ENCODE measurements at regions not wholly inside any gene's neighbourhood (a gene's known extent, or its start where the extent isn't known, plus 50 kb on each side); places are given as distances from the start of the nearest gene placed in this dataset.

GRCh38 chr7:112908086-112908485 lies 117.9 kb upstream of the TMEM168 start:
- Histone ChIP-seq H3K79me2 (ENCODE audit: insufficient read depth, low read length) (no peaks in the 10 kb centered on the region), H3K27me3 (ENCODE audit: insufficient read depth, low read length) (no peaks in the 10 kb centered on the region), H3K9ac (ENCODE audit: low read length) (no peak overlapping the region), H3K9me3 (ENCODE audit: low read length) (peaks cover 26% of the 10 kb centered on the region), H3K9me2 (ENCODE audit: low read depth, low read length) (no peaks in the 10 kb centered on the region), H3K4me1 (ENCODE audit: insufficient read depth, low read length, severe bottlenecking) (no peaks in the 10 kb centered on the region), H2AFZ (ENCODE audit: low read length) (no peak overlapping the region), H3K4me2 (ENCODE audit: low read length) (no peak overlapping the region), H3K4me3 (ENCODE audit: low read depth, low read length, poor library complexity, severe bottlenecking) (no peak overlapping the region), H3F3A (ENCODE audit: insufficient read depth, low read length) (no peaks in the 10 kb centered on the region), H3K36me3 (ENCODE audit: insufficient read depth, low read length) (peaks cover 37% of the 10 kb centered on the region), H3K27ac (ENCODE audit: low read depth, low read length, poor library complexity, severe bottlenecking) (no peak overlapping the region), H4K20me1 (ENCODE audit: insufficient read depth, low read length) (no peaks in the 10 kb centered on the region)
- no peak for TF ChIP-seq CTCF (IDR thresholded peaks at IDR 0.05; ENCODE audit: low read length)
- TF ChIP-seq EZH2 (IDR thresholded peaks at IDR 0.05; ENCODE audit: borderline replicate concordance, low read length): no peak

- H3K27me3 ChIP-seq (ENCODE audit: insufficient read depth, low read length): no peaks in the 10 kb centered on the region
- no peaks in the 10 kb centered on the region for H3K9me2 ChIP-seq (ENCODE audit: low read depth, low read length)
- H3K4me1 ChIP-seq (ENCODE audit: insufficient read depth, low read length, severe bottlenecking): no peaks in the 10 kb centered on the region
- H3K9me3 ChIP-seq (ENCODE audit: low read length): peaks cover 24% of the 10 kb centered on the region
- TF ChIP-seq CTCF (IDR thresholded peaks at IDR 0.05; ENCODE audit: low read length) (no peak), EZH2 (IDR thresholded peaks at IDR 0.05; ENCODE audit: borderline replicate concordance, low read length) (no peak)
- H3K27ac ChIP-seq (ENCODE audit: low read depth, low read length, poor library complexity, severe bottlenecking): no peak overlapping the region
- H2AFZ ChIP-seq (ENCODE audit: low read length): no peak overlapping the region
- no peaks in the 10 kb centered on the region for H3K79me2 ChIP-seq (ENCODE audit: insufficient read depth, low read length)
- no peak overlapping the region for H3K4me2 ChIP-seq (ENCODE audit: low read length)
- H3K4me3 ChIP-seq (ENCODE audit: low read depth, low read length, poor library complexity, severe bottlenecking): no peak overlapping the region
- no peaks in the 10 kb centered on the region for H4K20me1 ChIP-seq (ENCODE audit: insufficient read depth, low read length)
- no peak overlapping the region for H3K9ac ChIP-seq (ENCODE audit: low read length)
- peaks cover 33% of the 10 kb centered on the region for H3K36me3 ChIP-seq (ENCODE audit: insufficient read depth, low read length)
- H3F3A ChIP-seq (ENCODE audit: insufficient read depth, low read length): no peaks in the 10 kb centered on the region
These were observed 117.5 kb upstream of the TMEM168 start for GRCh38 chr7:112907658-112908057.

GRCh38 chr7:112905950-112906349 lies 115.8 kb upstream of the TMEM168 start:
- no peaks in the 10 kb centered on the region for H4K20me1 ChIP-seq (ENCODE audit: insufficient read depth, low read length)
- H3K36me3 ChIP-seq (ENCODE audit: insufficient read depth, low read length): peaks cover 21% of the 10 kb centered on the region
- H2AFZ ChIP-seq (ENCODE audit: low read length): no peak overlapping the region
- no peaks in the 10 kb centered on the region for H3K9me2 ChIP-seq (ENCODE audit: low read depth, low read length)
- H3K4me1 ChIP-seq (ENCODE audit: insufficient read depth, low read length, severe bottlenecking): no peaks in the 10 kb centered on the region
- no peak overlapping the region for H3K4me2 ChIP-seq (ENCODE audit: low read length)
- no peak overlapping the region for H3K4me3 ChIP-seq (ENCODE audit: low read depth, low read length, poor library complexity, severe bottlenecking)
- no peaks in the 10 kb centered on the region for H3K79me2 ChIP-seq (ENCODE audit: insufficient read depth, low read length)
- H3K27ac ChIP-seq (ENCODE audit: low read depth, low read length, poor library complexity, severe bottlenecking): no peak overlapping the region
- H3K9me3 ChIP-seq (ENCODE audit: low read length): peaks cover 19% of the 10 kb centered on the region
- H3F3A ChIP-seq (ENCODE audit: insufficient read depth, low read length): no peaks in the 10 kb centered on the region
- TF ChIP-seq EZH2 (IDR thresholded peaks at IDR 0.05; ENCODE audit: borderline replicate concordance, low read length) (no peak), CTCF (IDR thresholded peaks at IDR 0.05; ENCODE audit: low read length) (no peak)
- no peak overlapping the region for H3K9ac ChIP-seq (ENCODE audit: low read length)
- no peaks in the 10 kb centered on the region for H3K27me3 ChIP-seq (ENCODE audit: insufficient read depth, low read length)

Measured in OCI-LY1 (cell line).